Activated CD4-positive, alpha-beta T cell treated with anti-CD3 and anti-CD28 coated beads, Interleukin-2, amount 10 ng/mL, durations not matched to agents 7 days and 5 days (primary cell): ENCODE measurements at regions not wholly inside any gene's neighbourhood (a gene's known extent, or its start where the extent isn't known, plus 50 kb on each side); places are given as distances from the start of the nearest gene placed in this dataset.

Experiments used
- CTCF ChIA-PET: fragments of 350-600 bp; sonication (Branson Sonifier 250); formaldehyde crosslinking; loops from one replicate; lab custom pipeline; 2021; ENCODE audit warnings: antibody characterized with exemption; lab: Charles Lee
- POLR2A ChIA-PET: fragments of 350-600 bp; sonication (Branson Sonifier 250); formaldehyde crosslinking; loops from one replicate; lab custom pipeline; 2021; ENCODE audit warnings: antibody characterized with exemption; lab: Charles Lee
- DNase-seq: peaks from one replicate; pipeline ENCODE4 v3.0.0-alpha.2; 2020
- H3K27ac Mint-ChIP-seq: one replicate; pipeline ENCODE4 v1.8.0; 2021; ENCODE audit warnings: mild to moderate bottlenecking, moderate library complexity, mixed read lengths
- H3K27me3 Mint-ChIP-seq: one replicate; pipeline ENCODE4 v1.8.0; 2021; ENCODE audit warnings: mixed read lengths
- H3K36me3 Mint-ChIP-seq: one replicate; pipeline ENCODE4 v1.8.0; 2021; ENCODE audit warnings: low read depth, mixed read lengths
- H3K4me1 Mint-ChIP-seq: one replicate; pipeline ENCODE4 v1.8.0; 2021; ENCODE audit warnings: mixed read lengths
- H3K4me3 Mint-ChIP-seq: one replicate; pipeline ENCODE4 v1.8.0; 2021; ENCODE audit warnings: mild to moderate bottlenecking, moderate library complexity, mixed read lengths
- H3K9me3 Mint-ChIP-seq: one replicate; pipeline ENCODE4 v1.8.0; 2021; ENCODE audit warnings: mixed read lengths

GRCh38 chr18:57220480-57220879 is 73.6 kb downstream of the BOD1L2 start:
- POLR2A ChIA-PET, result no interaction called here

DNA sequence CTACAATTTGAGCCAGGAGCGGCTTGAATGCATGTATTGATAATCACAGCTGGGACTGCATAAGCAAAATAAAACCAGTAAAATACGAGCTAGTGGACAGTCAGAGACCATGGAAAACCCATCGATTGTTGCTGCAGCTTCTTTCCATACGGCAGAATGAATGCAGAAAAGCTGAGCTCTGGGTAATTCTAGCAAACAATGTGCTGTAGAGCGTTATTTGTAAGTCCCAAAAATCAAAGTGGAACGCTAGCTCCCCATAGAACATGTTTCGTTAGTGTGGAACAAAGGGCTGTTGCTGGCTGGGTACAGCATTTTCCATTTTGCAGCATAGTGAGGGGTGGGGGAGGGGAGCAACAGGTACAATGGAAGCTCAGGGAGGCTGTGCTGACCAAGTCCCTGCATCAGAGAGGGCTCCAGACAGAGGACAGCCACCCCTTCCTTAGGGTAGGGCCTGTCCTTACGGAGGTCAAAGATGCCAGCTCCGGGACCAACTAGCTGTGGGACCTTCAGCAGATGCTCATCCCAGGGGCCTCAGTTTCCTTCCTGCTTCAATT is 74.1 kb downstream of the BOD1L2 start:
- no peak for DNase-seq
- Mint-ChIP-seq H3K9me3 (no peaks in the 10 kb centered on the region), H3K4me1 (no peaks in the 10 kb centered on the region), H3K36me3 (no peaks in the 10 kb centered on the region), H3K27me3 (no peaks in the 10 kb centered on the region), H3K4me3 (no peak overlapping the region), H3K27ac (no peak overlapping the region)
- POLR2A ChIA-PET, result no interaction called here
- CTCF ChIA-PET, result no interaction called here

More at GRCh38 chr18:57220480-57220879, 73.6 kb downstream of the BOD1L2 start:
- no peak for DNase-seq
- Mint-ChIP-seq H3K4me3 (no peak overlapping the region), H3K27ac (no peak overlapping the region), H3K4me1 (no peaks in the 10 kb centered on the region), H3K9me3 (no peaks in the 10 kb centered on the region), H3K36me3 (no peaks in the 10 kb centered on the region), H3K27me3 (peaks cover 4% of the 10 kb centered on the region)
- CTCF ChIA-PET, result no interaction called here

DNA sequence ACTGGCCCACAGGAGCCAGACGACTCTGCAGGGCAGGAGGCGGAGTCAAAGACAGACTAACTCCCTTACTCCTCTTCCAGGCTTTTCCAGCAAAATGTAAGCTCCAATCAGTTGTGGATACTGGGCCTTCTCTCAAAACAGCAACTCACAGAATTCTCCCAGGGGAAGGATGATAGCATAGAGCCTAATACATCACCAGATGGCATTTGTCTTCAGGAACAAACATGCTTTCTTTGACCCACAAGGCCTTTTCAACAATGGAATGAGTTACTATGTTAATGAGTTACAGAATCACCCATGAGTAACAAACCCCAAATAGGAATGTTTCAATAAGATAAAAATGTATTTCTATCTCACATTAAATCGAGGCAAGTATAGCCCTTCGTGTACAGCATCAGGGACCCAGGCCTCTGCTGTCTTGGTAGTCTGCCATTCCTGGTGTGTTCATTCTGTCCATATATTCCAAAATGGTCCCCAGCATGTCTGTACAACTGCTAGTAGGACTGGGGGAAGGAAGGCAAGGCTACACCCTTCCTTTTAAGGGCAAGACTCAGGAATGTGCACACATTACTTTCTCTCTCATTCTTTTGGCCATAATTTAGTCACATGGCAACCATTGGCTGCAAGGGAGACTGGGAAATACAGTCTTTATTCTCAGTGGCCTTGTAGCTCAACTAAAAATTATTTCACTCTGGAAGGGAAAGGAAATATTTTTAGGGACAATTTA is 76.4 kb downstream of the BOD1L2 start:
- Mint-ChIP-seq H3K27ac (no peak overlapping the region), H3K36me3 (no peaks in the 10 kb centered on the region), H3K9me3 (no peaks in the 10 kb centered on the region), H3K4me3 (no peak overlapping the region), H3K4me1 (no peaks in the 10 kb centered on the region), H3K27me3 (no peaks in the 10 kb centered on the region)
- DNase-seq, result no peak
- ChIA-PET CTCF (no interaction called here), POLR2A (no interaction called here)

- H3K4me1 Mint-ChIP-seq, result no peaks in the 10 kb centered on the region
- H3K27me3 Mint-ChIP-seq, result no peaks in the 10 kb centered on the region
- no peak overlapping the region for H3K4me3 Mint-ChIP-seq
- ChIA-PET POLR2A (no interaction called here), CTCF (no interaction called here)
- no peaks in the 10 kb centered on the region for H3K9me3 Mint-ChIP-seq
- no peak for DNase-seq
- no peak overlapping the region for H3K27ac Mint-ChIP-seq
- no peaks in the 10 kb centered on the region for H3K36me3 Mint-ChIP-seq
These were observed 84.1 kb downstream of the BOD1L2 start for GRCh38 chr18:57230861-57231585.

GRCh38 chr18:57231864-57232263 is 85.0 kb downstream of the BOD1L2 start:
- no peaks in the 10 kb centered on the region for H3K27me3 Mint-ChIP-seq
- no peaks in the 10 kb centered on the region for H3K4me1 Mint-ChIP-seq
- no peak overlapping the region for H3K27ac Mint-ChIP-seq
- no peak for DNase-seq
- H3K36me3 Mint-ChIP-seq, result no peaks in the 10 kb centered on the region
- CTCF ChIA-PET, result no interaction called here
- POLR2A ChIA-PET, result no interaction called here
- no peak overlapping the region for H3K4me3 Mint-ChIP-seq
- no peaks in the 10 kb centered on the region for H3K9me3 Mint-ChIP-seq

DNA sequence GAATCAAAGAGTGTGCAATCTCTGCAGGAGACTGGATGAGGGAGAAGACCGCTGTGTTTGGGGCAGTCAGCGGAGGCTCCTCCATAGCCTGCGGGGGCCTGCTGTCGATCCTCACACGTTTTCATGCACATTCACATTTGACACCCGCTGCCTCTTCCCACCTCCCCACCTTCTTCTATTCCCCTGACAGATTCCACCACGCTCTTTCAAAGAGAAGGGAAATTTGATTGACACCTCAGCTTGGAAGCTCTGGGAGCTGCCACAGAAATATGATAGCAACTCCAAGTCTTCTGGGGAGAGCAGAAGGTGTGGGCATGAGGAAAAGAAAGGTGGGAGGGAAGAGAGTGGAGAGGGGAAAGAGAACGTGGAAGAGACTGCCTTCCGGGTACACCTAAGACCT is 87.5 kb downstream of the BOD1L2 start:
- Mint-ChIP-seq H3K4me3 (no peak overlapping the region), H3K4me1 (no peaks in the 10 kb centered on the region), H3K27ac (no peak overlapping the region), H3K9me3 (no peaks in the 10 kb centered on the region), H3K36me3 (no peaks in the 10 kb centered on the region), H3K27me3 (no peaks in the 10 kb centered on the region)
- ChIA-PET CTCF (no interaction called here), POLR2A (no interaction called here)
- no peak for DNase-seq

GRCh38 chr18:57241869-57242268 is 95.0 kb downstream of the BOD1L2 start:
- ChIA-PET CTCF (interaction anchor here (1.5 kb wide), 1 partner anchor 9 kb away, joined by 4 read pairs; no protein-coding TSS in a partner anchor), POLR2A (no interaction called here)
- Mint-ChIP-seq H3K36me3 (no peaks in the 10 kb centered on the region), H3K9me3 (no peaks in the 10 kb centered on the region), H3K4me1 (no peaks in the 10 kb centered on the region), H3K4me3 (no peak overlapping the region), H3K27me3 (peaks cover 5% of the 10 kb centered on the region), H3K27ac (no peak overlapping the region)
- no peak for DNase-seq

DNA sequence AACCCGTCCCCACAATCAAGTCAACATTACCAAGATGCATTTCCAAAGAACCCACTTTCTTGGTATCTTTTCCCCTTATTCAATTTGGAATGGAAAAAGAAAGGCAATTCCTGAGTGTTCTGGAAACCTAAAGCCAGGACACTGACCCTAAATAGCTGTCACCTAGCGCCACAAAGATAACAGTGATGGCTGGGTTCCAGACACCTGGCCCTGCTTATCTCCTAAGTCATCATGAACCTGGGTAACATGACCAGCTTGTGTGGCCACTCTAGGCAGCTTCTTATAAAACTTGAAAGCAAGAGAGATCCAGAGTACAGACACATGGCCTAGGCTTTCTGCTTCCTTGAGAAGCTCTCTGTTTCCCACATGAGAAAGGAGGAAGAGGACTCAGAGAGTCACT is 95.4 kb downstream of the BOD1L2 start:
- no peak for DNase-seq
- ChIA-PET POLR2A (no interaction called here), CTCF (interaction anchor here (1.5 kb wide), 1 partner anchor 9 kb away, joined by 4 read pairs; no protein-coding TSS in a partner anchor)
- no peak overlapping the region for H3K4me3 Mint-ChIP-seq
- H3K9me3 Mint-ChIP-seq, result no peaks in the 10 kb centered on the region
- peaks cover 5% of the 10 kb centered on the region for H3K27me3 Mint-ChIP-seq
- H3K27ac Mint-ChIP-seq, result no peak overlapping the region
- no peaks in the 10 kb centered on the region for H3K36me3 Mint-ChIP-seq
- H3K4me1 Mint-ChIP-seq, result no peaks in the 10 kb centered on the region

DNA sequence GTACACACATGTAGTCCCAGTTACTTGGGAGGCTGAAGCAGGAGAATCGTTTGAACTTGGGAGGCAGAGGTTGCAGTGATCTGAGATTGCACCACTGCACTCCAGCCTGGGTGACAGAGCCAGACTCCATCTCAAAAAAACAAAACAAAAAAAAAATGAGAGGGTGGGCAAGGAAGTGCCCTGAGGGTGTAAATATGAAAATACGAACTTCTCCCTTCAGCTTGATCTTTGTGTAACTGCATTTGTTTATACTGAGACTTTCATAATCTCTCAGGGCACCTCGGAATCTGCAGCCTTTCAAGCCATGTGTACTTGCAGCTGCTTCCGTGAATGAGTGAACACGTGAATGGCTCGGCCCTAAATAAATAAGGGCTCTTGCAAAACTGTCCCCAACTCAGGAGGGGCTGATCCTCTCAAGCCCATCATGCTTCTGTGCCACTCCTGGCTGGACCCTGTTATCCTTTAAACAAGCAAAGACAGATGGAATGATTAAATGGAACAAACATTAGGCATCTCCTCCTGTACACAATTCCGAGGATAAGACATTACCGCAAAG is 96.8 kb downstream of the BOD1L2 start:
- no peaks in the 10 kb centered on the region for H3K9me3 Mint-ChIP-seq
- H3K27me3 Mint-ChIP-seq, result peaks cover 5% of the 10 kb centered on the region
- CTCF ChIA-PET, result interaction anchor here (0.7 kb wide), 1 partner anchor 138 kb away, joined by 3 read pairs; no protein-coding TSS in a partner anchor
- no peak overlapping the region for H3K4me3 Mint-ChIP-seq
- H3K27ac Mint-ChIP-seq, result no peak overlapping the region
- H3K36me3 Mint-ChIP-seq, result no peaks in the 10 kb centered on the region
- no peaks in the 10 kb centered on the region for H3K4me1 Mint-ChIP-seq
- no peak for DNase-seq
- POLR2A ChIA-PET, result no interaction called here

DNA sequence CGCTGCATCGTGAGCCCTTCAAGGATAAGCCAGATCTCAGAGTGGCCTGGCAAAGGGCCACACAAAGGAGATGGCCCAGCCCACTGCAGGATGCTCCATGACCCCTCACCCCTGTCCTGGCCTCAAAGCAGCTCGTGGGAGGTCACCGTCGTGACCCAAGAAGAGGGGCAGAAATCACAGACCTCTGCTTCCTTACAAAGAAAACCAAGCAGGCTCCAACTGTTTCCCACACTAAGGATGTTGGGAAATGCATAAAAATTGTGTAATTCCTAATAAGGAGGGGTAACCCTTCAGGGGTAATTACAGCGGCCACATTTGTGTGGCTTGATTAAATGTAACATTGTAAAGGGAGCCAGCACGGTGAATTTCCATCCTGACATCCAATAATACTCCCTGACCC is 102.3 kb downstream of the BOD1L2 start:
- no peaks in the 10 kb centered on the region for H3K9me3 Mint-ChIP-seq
- POLR2A ChIA-PET, result no interaction called here
- no peaks in the 10 kb centered on the region for H3K4me1 Mint-ChIP-seq
- H3K36me3 Mint-ChIP-seq, result no peaks in the 10 kb centered on the region
- CTCF ChIA-PET, result no interaction called here
- no peak overlapping the region for H3K27ac Mint-ChIP-seq
- H3K27me3 Mint-ChIP-seq, result no peaks in the 10 kb centered on the region
- H3K4me3 Mint-ChIP-seq, result no peak overlapping the region
- DNase-seq, result no peak

- Mint-ChIP-seq H3K4me1 (no peaks in the 10 kb centered on the region), H3K27me3 (no peaks in the 10 kb centered on the region), H3K36me3 (no peaks in the 10 kb centered on the region), H3K9me3 (no peaks in the 10 kb centered on the region), H3K4me3 (no peak overlapping the region), H3K27ac (no peak overlapping the region)
- DNase-seq, result no peak
- CTCF ChIA-PET, result no interaction called here
- POLR2A ChIA-PET, result no interaction called here
These were observed 102.5 kb upstream of the ST8SIA3 start for GRCh38 chr18:57249883-57250282.

DNA sequence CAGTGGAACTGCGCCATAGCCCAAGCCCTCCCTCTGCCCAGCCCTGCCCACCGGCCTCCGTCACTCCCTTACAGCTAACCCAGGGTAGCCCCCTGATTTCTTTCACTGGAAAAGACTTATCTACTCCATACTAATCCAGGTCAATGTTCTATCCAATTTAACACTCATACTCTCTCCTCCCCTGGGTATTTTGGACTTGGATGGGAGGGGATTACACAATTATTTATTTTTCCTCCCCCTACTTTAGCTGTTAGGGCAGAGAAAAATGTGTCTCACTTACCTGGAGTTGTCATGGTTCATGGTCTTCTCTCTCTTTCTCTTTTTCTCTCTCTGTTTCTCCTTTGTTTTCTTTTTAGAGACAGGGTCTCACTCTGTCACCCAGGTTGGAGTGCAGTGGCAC is 100.6 kb upstream of the ST8SIA3 start:
- Mint-ChIP-seq H3K27ac (no peak overlapping the region), H3K4me1 (no peaks in the 10 kb centered on the region), H3K27me3 (no peaks in the 10 kb centered on the region), H3K4me3 (no peak overlapping the region), H3K36me3 (no peaks in the 10 kb centered on the region), H3K9me3 (no peaks in the 10 kb centered on the region)
- ChIA-PET CTCF (interaction anchor here (1.3 kb wide), 1 partner anchor 9 kb away, joined by 4 read pairs; no protein-coding TSS in a partner anchor), POLR2A (no interaction called here)
- DNase-seq, result no peak

GRCh38 chr18:57253903-57254302 is 98.5 kb upstream of the ST8SIA3 start:
- Mint-ChIP-seq H3K36me3 (no peaks in the 10 kb centered on the region), H3K4me3 (no peak overlapping the region), H3K27ac (no peak overlapping the region), H3K27me3 (no peaks in the 10 kb centered on the region), H3K9me3 (no peaks in the 10 kb centered on the region), H3K4me1 (no peaks in the 10 kb centered on the region)
- POLR2A ChIA-PET, result no interaction called here
- DNase-seq, result no peak
- CTCF ChIA-PET, result no interaction called here
